Heart left ventricle (tissue), 16 donors: ENCODE measurements at regions not wholly inside any gene's neighbourhood (a gene's known extent, or its start where the extent isn't known, plus 50 kb on each side); places are given as distances from the start of the nearest gene placed in this dataset.

Experiments used
- ATAC-seq, 4 donors: fragments of 200-7000 bp; cut with Tn5 transposase; one replicate each; pipeline ENCODE4 v1.9.1; 2020 to 2022; ENCODE audit warnings: moderate library complexity in 4 of 4, mild to moderate bottlenecking in 3 of 4, moderate number of reproducible peaks in 1 of 4
- DNase-seq, 5 donors: peaks; one replicate each; pipeline ENCODE4 v3.0.0-alpha.2; 2020
- H3K27ac ChIP-seq, 12 donors: fragments of 200-600 bp; sonication (generic) in 4 of 12; one replicate each; pipeline versions ENCODE4 v1.5.0 to v1.8.0; 2016 to 2022; ENCODE audit warnings: mild to moderate bottlenecking in 2 of 12
- H3K27me3 ChIP-seq, 9 donors: fragments of 200-600 bp; sonication (generic) in 2 of 9; one replicate each; pipeline versions ENCODE4 v1.5.1 to v1.8.0; 2016 to 2022; ENCODE audit warnings: mild to moderate bottlenecking in 3 of 9
- H3K36me3 ChIP-seq, 9 donors: fragments of 200-600 bp; sonication (generic) in 2 of 9; one replicate each; pipeline versions ENCODE4 v1.5.0 to v1.8.0; 2018 to 2022; ENCODE audit warnings: mild to moderate bottlenecking in 2 of 9
- H3K4me1 ChIP-seq, 12 donors: fragments of 200-600 bp; sonication (generic) in 4 of 12; one replicate each; pipeline versions ENCODE4 v1.5.0 to v1.8.0; 2016 to 2022; ENCODE audit warnings: mild to moderate bottlenecking in 3 of 12
- H3K4me3 ChIP-seq, 12 donors: fragments of 200-600 bp; sonication (generic) in 4 of 12; one replicate each; pipeline versions ENCODE4 v1.5.0 to v1.8.0; 2017 to 2022; ENCODE audit warnings: mild to moderate bottlenecking in 9 of 12, moderate library complexity in 4 of 12
- H3K9me3 ChIP-seq, 12 donors: fragments of 200-600 bp; sonication (generic) in 4 of 12; one replicate each; pipeline versions ENCODE4 v1.5.0 to v1.8.0; 2016 to 2022; ENCODE audit warnings: mild to moderate bottlenecking in 1 of 12
- CTCF ChIP-seq, 12 donors: fragments of 200-600 bp; sonication (generic) in 4 of 12; IDR thresholded peaks; one replicate each; pipeline versions ENCODE4 v1.5.0 to v1.8.0; 2018 to 2022; ENCODE audit warnings: antibody characterized with exemption in 12 of 12, mild to moderate bottlenecking in 5 of 12
- POLR2A ChIP-seq, 2 donors: fragments of 450-650 bp; IDR thresholded peaks; one replicate each; pipeline ENCODE4 v1.6.1; 2017; ENCODE audit warnings: antibody characterized with exemption in 2 of 2, mild to moderate bottlenecking in 2 of 2, moderate library complexity in 2 of 2
- WGBS, 4 donors: extraction: QIAGEN DNeasy Blood & Tissue Kit in 2 of 4; methylation state at CpG; one replicate each; pipeline versions ENCODE4 v1.1.5 to v1.1.7; 2013 to 2018; 5-methylcytosine and 5-hydroxymethylcytosine counted together
- intact Hi-C, 10 donors: fragments of 100-400 bp; cut with DNase I; formaldehyde crosslinking; loops; one replicate each; pipeline versions ENCODE4 v1.11.1 to v1.14.2; 2022
- donor health status: ischemic (EF 13 %, LVEDD 7.1; RV severe dilation, severe dysfunction).
- donor health status: healthy with polysubstance abuse.
- donor health status: DM: no; HTN: yes; CAD: no.
- donor health status: DM: no; HTN: no; CAD: no.
- donor health status: ischemic (EF 25% LVEDD 6.9; RV normal size, moderate dysfunction).
- donor health status: ischemic (EF 25% LVEDD 5.7; RV mildly dilated, moderate dysfunction).
- donor health status: healthy.
- donor health status: DM: yes; HTN: yes; CAD: no.
- donor health status: ischemic (EF 35%, LVEDD 5.7; RV mildly dilated, moderate dysfunction).
- donor health status: nonischemic (EF 11% LVEDD 7.7; RV severe dilation, severe dysfunction).
- donor health status: DM: yes; HTN: yes; CAD: no.
- donor health status: PGD.
- donor health status: ischemic (EF 29% LVEDD 5.4; RV normal size, mild dysfunction).
- donor health status: nonischemic (EF 23%, LVEDD 6.1; RV moderate dilation, normal function).

- Histone ChIP-seq H3K27me3 (no peaks in the 10 kb centered on the region), H3K4me3 (no peak overlapping the region), H3K4me1 (no peaks in the 10 kb centered on the region), H3K9me3 (no peaks in the 10 kb centered on the region), H3K36me3 (no peaks in the 10 kb centered on the region), H3K27ac (no peak overlapping the region)
- no peak for TF ChIP-seq CTCF (IDR thresholded peaks at IDR 0.05)
- TF ChIP-seq POLR2A (IDR thresholded peaks at IDR 0.05), result no peak
- WGBS, 4 donors, result 33 to 53% (median 42%) methylated on average over 2 of the region's 2 CpGs
- DNase-seq (no peak), ATAC-seq (no peak)
- intact Hi-C loops, result no loop called here
These were observed 707.9 kb upstream of the UBE2E2 start for GRCh38 chr3:22495241-22495640.

- no peak overlapping the region for H3K4me3 ChIP-seq
- intact Hi-C loops, result no loop called here
- 13 to 46% (median 39%) methylated on average over 1 of the region's 1 CpG for WGBS, 4 donors
- TF ChIP-seq CTCF (IDR thresholded peaks at IDR 0.05) (no peak), POLR2A (IDR thresholded peaks at IDR 0.05) (no peak)
- ATAC-seq (no peak), DNase-seq (no peak)
- no peaks in the 10 kb centered on the region for H3K36me3 ChIP-seq
- H3K27me3 ChIP-seq, result no peaks in the 10 kb centered on the region
- no peaks in the 10 kb centered on the region for H3K4me1 ChIP-seq
- H3K9me3 ChIP-seq, result no peaks in the 10 kb centered on the region
- H3K27ac ChIP-seq, result no peak overlapping the region
These were observed 707.3 kb upstream of the UBE2E2 start for GRCh38 chr3:22495791-22496190.

GRCh38 chr3:22496641-22497040 lies 706.5 kb upstream of the UBE2E2 start:
- no peak for ATAC-seq
- no peak for DNase-seq
- 82 to 97% (median 92%) methylated on average over 1 of the region's 1 CpG for WGBS, 4 donors
- Histone ChIP-seq H3K27me3 (no peaks in the 10 kb centered on the region), H3K9me3 (no peaks in the 10 kb centered on the region), H3K27ac (no peak overlapping the region), H3K4me1 (no peaks in the 10 kb centered on the region), H3K36me3 (no peaks in the 10 kb centered on the region), H3K4me3 (no peak overlapping the region)
- no peak for TF ChIP-seq CTCF (IDR thresholded peaks at IDR 0.05)
- TF ChIP-seq POLR2A (IDR thresholded peaks at IDR 0.05), result no peak
- intact Hi-C loops, result no loop called here

GRCh38 chr3:22506871-22507270 lies 696.3 kb upstream of the UBE2E2 start:
- no peaks in the 10 kb centered on the region for H3K36me3 ChIP-seq
- TF ChIP-seq CTCF (IDR thresholded peaks at IDR 0.05) (no peak), POLR2A (IDR thresholded peaks at IDR 0.05) (no peak)
- no peak overlapping the region for H3K27ac ChIP-seq
- intact Hi-C loops, result no loop called here
- WGBS, 4 donors, result 31 to 57% (median 40%) methylated on average over 1 of the region's 1 CpG
- no peak for DNase-seq
- no peaks in the 10 kb centered on the region for H3K4me1 ChIP-seq
- no peak overlapping the region for H3K4me3 ChIP-seq
- no peaks in the 10 kb centered on the region for H3K27me3 ChIP-seq
- no peak for ATAC-seq
- H3K9me3 ChIP-seq, result no peaks in the 10 kb centered on the region
